ENCODE measurements at regions not wholly inside any gene's neighbourhood (a gene's known extent, or its start where the extent isn't known, plus 50 kb on each side); places are given as distances from the start of the nearest gene placed in this dataset.

DNA sequence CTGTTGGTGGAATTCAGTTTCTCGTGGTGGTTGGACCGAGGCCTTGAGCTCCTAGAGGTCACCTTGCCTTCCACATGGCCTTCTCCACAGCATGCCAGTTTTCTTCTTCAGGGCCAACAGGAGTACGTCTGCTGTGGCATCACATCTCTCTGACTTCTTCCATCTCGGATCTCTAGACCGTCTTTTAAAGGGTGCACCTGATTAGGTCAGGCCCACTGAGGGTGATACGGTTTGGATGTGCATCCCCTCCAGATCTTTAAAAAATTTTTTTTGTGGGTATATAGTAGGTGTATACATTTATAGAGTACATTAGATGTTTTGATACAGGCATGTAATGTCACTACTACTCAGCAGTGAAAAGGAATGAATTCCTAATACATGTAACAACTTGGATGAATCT, 58.3 kb upstream of the BRD7 start:
- no peak for DNase-seq (ENCODE audit: low read depth)
- no peak overlapping the region for H3K4me3 ChIP-seq (ENCODE audit: low read depth, low read length)
- no peak for TF ChIP-seq CTCF (IDR thresholded peaks at IDR 0.05; ENCODE audit: control insufficient read depth, extremely low read depth, insufficient read depth)

DNA sequence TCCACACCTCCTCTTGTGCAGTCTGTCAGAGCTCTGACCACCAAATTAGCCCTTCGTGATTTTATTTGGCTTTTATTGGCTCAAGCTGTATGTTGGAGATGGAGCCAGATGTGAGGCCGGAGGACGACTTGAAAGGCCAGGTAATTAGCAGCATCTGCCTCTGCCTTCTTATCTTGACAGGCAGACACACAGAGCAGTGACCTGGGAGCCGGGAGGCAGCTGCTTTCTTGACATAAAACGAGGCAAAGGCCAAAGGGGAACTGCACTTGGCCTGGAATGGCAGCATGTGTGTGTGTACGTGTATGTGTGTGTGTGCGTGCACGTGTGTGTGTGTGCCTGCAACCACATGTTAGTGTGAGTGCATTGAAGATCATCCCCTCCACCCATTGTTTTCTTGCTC, 56.9 kb upstream of the BRD7 start:
- TF ChIP-seq CTCF (IDR thresholded peaks at IDR 0.05; ENCODE audit: control insufficient read depth, extremely low read depth, insufficient read depth) = no peak
- H3K4me3 ChIP-seq (ENCODE audit: low read depth, low read length) = no peak overlapping the region
- no peak for DNase-seq (ENCODE audit: low read depth)

- no peak for TF ChIP-seq CTCF (IDR thresholded peaks at IDR 0.05; ENCODE audit: control insufficient read depth, extremely low read depth, insufficient read depth)
- DNase-seq (ENCODE audit: low read depth) = no peak
- no peak overlapping the region for H3K4me3 ChIP-seq (ENCODE audit: low read depth, low read length)
Measured at GRCh38 chr16:50425044-50425443, 56.3 kb upstream of the BRD7 start.

- H3K4me3 ChIP-seq (ENCODE audit: low read depth, low read length) = no peak overlapping the region
- DNase-seq (ENCODE audit: low read depth) = no peak
- TF ChIP-seq CTCF (IDR thresholded peaks at IDR 0.05; ENCODE audit: control insufficient read depth, extremely low read depth, insufficient read depth) = no peak
Measured at GRCh38 chr16:50422926-50423325, 54.1 kb upstream of the BRD7 start.

GRCh38 chr16:50419116-50419515, 50.3 kb upstream of the BRD7 start:
- DNase-seq (ENCODE audit: low read depth) = no peak
- no peak overlapping the region for H3K4me3 ChIP-seq (ENCODE audit: low read depth, low read length)
- no peak for TF ChIP-seq CTCF (IDR thresholded peaks at IDR 0.05; ENCODE audit: control insufficient read depth, extremely low read depth, insufficient read depth)

Data from LNCaP clone FGC (cell line).